AG04449 (cell line): ENCODE measurements at regions not wholly inside any gene's neighbourhood (a gene's known extent, or its start where the extent isn't known, plus 50 kb on each side); places are given as distances from the start of the nearest gene placed in this dataset.
"Not testable (repeated sequence)": the region's sequence is repeated elsewhere in the genome, so short reads cannot be mapped to it uniquely, and the experiment has no call there.

Source experiments
- CTCF ChIA-PET: fragments of 350-600 bp; formaldehyde crosslinking; extraction: SDS; loops from one replicate; lab custom pipeline; 2021; ENCODE audit warnings: antibody characterized with exemption; lab: Yijun Ruan, JAX
- POLR2A ChIA-PET: fragments of 400-600, 350-600 bp; formaldehyde crosslinking; extraction: SDS; loops from one replicate; lab custom pipeline; 2020; ENCODE audit warnings: antibody characterized with exemption, inconsistent platforms; lab: Yijun Ruan, JAX
- DNase-seq: peaks from one replicate; pipeline ENCODE4 v3.0.0-alpha.2; 2010; ENCODE audit warnings: low read depth, low spot score
- H3K4me3 ChIP-seq: 2 replicates; pipeline ENCODE4 v1.5.1; 2011; ENCODE audit warnings: low read depth, mild to moderate bottlenecking, control low read depth, low read length
- CTCF ChIP-seq: IDR thresholded peaks from one replicate; pipeline ENCODE4 v1.5.1; 2011; ENCODE audit warnings: mild to moderate bottlenecking, moderate library complexity, low read length, control low read depth, inconsistent platforms; ENCODE audit not compliant: insufficient read depth; ENCODE audit errors: missing control alignments

GRCh38 chr22:48301421-48301820, 1526.3 kb downstream of the BRD1 start:
- POLR2A ChIA-PET = no interaction called here
- CTCF ChIA-PET = no interaction called here
- no peak for TF ChIP-seq CTCF
- no peak overlapping the region for H3K4me3 ChIP-seq
- no peak for DNase-seq

GRCh38 chr22:48300877-48301276, 1526.8 kb downstream of the BRD1 start:
- TF ChIP-seq CTCF = no peak
- H3K4me3 ChIP-seq = no peak overlapping the region
- CTCF ChIA-PET = no interaction called here
- DNase-seq = no peak
- POLR2A ChIA-PET = no interaction called here

GRCh38 chr22:48299801-48300200, 1527.9 kb downstream of the BRD1 start:
- no peak for DNase-seq

GRCh38 chr22:48299124-48299523, 1528.5 kb downstream of the BRD1 start:
- CTCF ChIA-PET = no interaction called here
- no peak overlapping the region for H3K4me3 ChIP-seq
- no peak for TF ChIP-seq CTCF
- POLR2A ChIA-PET = no interaction called here
- no peak for DNase-seq

More at GRCh38 chr22:48299801-48300200, 1527.9 kb downstream of the BRD1 start:
- ChIA-PET CTCF (no interaction called here), POLR2A (no interaction called here)
- no peak for TF ChIP-seq CTCF
- H3K4me3 ChIP-seq = no peak overlapping the region

- ChIA-PET CTCF (no interaction called here), POLR2A (no interaction called here)
- TF ChIP-seq CTCF = no peak
- no peak overlapping the region for H3K4me3 ChIP-seq
- DNase-seq = no peak
These were observed 1530.4 kb downstream of the BRD1 start for GRCh38 chr22:48297296-48297695.

- CTCF ChIA-PET, DNase-seq, H3K4me3 ChIP-seq, POLR2A ChIA-PET: not testable (repeated sequence)
These were observed 1527.5 kb downstream of the TBC1D22A start for GRCh38 chr22:48289954-48290353.

- no peak overlapping the region for H3K4me3 ChIP-seq
- no peak for TF ChIP-seq CTCF
- ChIA-PET POLR2A (no interaction called here), CTCF (no interaction called here)
- DNase-seq = no peak
These were observed 1526.0 kb downstream of the TBC1D22A start for GRCh38 chr22:48288376-48288940.
